ENCODE measurements at regions not wholly inside any gene's neighbourhood (a gene's known extent, or its start where the extent isn't known, plus 50 kb on each side); places are given as distances from the start of the nearest gene placed in this dataset.
"Not testable (repeated sequence)": the region's sequence is repeated elsewhere in the genome, so short reads cannot be mapped to it uniquely, and the experiment has no call there.

GRCh38 chr3:20451170-20451569 lies 265.2 kb upstream of the SGO1 start:
- DNase-seq = no peak

- no peak for DNase-seq
Observed at GRCh38 chr3:20450611-20451010, 264.6 kb upstream of the SGO1 start.

GRCh38 chr3:20442846-20443245 lies 256.8 kb upstream of the SGO1 start:
- no peak for DNase-seq

- not testable (repeated sequence) for DNase-seq
Observed at GRCh38 chr3:20427268-20427667, 241.3 kb upstream of the SGO1 start.

GRCh38 chr3:20425138-20425537 lies 239.1 kb upstream of the SGO1 start:
- DNase-seq = no peak

GRCh38 chr3:20424086-20424485 lies 238.1 kb upstream of the SGO1 start:
- no peak for DNase-seq

GRCh38 chr3:20422391-20422790 lies 236.4 kb upstream of the SGO1 start:
- no peak for DNase-seq

GRCh38 chr3:20417388-20418108 lies 231.5 kb upstream of the SGO1 start:
- no peak for DNase-seq

- DNase-seq = no peak
Observed at GRCh38 chr3:20406611-20407011, 220.6 kb upstream of the SGO1 start.

GRCh38 chr3:20405744-20406143 lies 219.7 kb upstream of the SGO1 start:
- no peak for DNase-seq

GRCh38 chr3:20405231-20405630 lies 219.2 kb upstream of the SGO1 start:
- no peak for DNase-seq

- DNase-seq = no peak
Observed at GRCh38 chr3:20404741-20405100, 218.7 kb upstream of the SGO1 start.

- no peak for DNase-seq
Observed at GRCh38 chr3:20403986-20404740, 218.2 kb upstream of the SGO1 start.

- DNase-seq = no peak
Observed at GRCh38 chr3:20401253-20401652, 215.2 kb upstream of the SGO1 start.

- DNase-seq = no peak
Observed at GRCh38 chr3:20400686-20401085, 214.7 kb upstream of the SGO1 start.

GRCh38 chr3:20400281-20400680 lies 214.3 kb upstream of the SGO1 start:
- no peak for DNase-seq

- no peak for DNase-seq
Observed at GRCh38 chr3:20396335-20396734, 210.3 kb upstream of the SGO1 start.

GRCh38 chr3:20395692-20396091 lies 209.7 kb upstream of the SGO1 start:
- no peak for DNase-seq

- no peak for DNase-seq
Observed at GRCh38 chr3:20394243-20394642, 208.2 kb upstream of the SGO1 start.

- no peak for DNase-seq
Observed at GRCh38 chr3:20391644-20392043, 205.6 kb upstream of the SGO1 start.

GRCh38 chr3:20388971-20389370 lies 203.0 kb upstream of the SGO1 start:
- DNase-seq = no peak

GRCh38 chr3:20380295-20380694 lies 194.3 kb upstream of the SGO1 start:
- DNase-seq = no peak

- no peak for DNase-seq
Observed at GRCh38 chr3:20378315-20378714, 192.3 kb upstream of the SGO1 start.

- DNase-seq = no peak
Observed at GRCh38 chr3:20376665-20377217, 190.7 kb upstream of the SGO1 start.

Measured in CD4-positive, alpha-beta T cell treated with Interleukin-17A for 4 hours (primary cell).